ENCODE measurements at regions not wholly inside any gene's neighbourhood (a gene's known extent, or its start where the extent isn't known, plus 50 kb on each side); places are given as distances from the start of the nearest gene placed in this dataset.

DNA sequence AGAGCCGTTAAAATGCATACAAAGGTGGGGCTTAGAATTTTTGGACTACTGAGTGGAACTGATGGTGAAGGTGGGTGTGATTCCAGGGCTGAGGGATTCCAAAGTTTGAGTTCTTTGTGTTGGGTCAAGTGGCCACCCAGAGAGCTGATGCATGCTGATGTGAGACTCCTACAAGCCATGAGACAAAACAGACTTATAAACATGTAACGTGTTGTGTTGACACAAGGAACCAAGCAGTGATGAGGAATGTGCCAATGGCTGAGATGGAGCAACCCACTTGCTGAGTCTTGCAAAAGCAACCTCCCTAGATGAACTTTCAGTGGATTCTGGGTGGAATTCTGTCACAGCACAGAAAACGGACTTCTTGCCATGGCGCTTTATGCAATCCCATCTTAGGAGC is 289.0 kb downstream of the TLE3 start:
- Histone ChIP-seq H3K9ac (ENCODE audit: low read depth, low read length) (no peak overlapping the region), H2AK5ac (ENCODE audit: low read depth, low read length) (no peak overlapping the region; the same call in 1 of the 2 replicates), H3K4me1 (ENCODE audit: control insufficient read depth, insufficient read depth, low read length) (peaks cover 4% of the 10 kb centered on the region), H3K18ac (ENCODE audit: low read depth, low read length) (no peak overlapping the region), H4K91ac (ENCODE audit: insufficient read depth, low read depth, low read length) (no peak overlapping the region), H2BK20ac (ENCODE audit: low read depth, low read length) (no peak overlapping the region), H3K36me3 (ENCODE audit: control insufficient read depth, insufficient read depth, low read length) (no peaks in the 10 kb centered on the region), H4K5ac (ENCODE audit: low read depth, low read length) (no peak overlapping the region), H4K8ac (ENCODE audit: low read depth in 2 of 2, low read length in 2 of 2) (no peak overlapping the region), H3K56ac (ENCODE audit: extremely low read depth, insufficient read depth, low read length) (no peak overlapping the region), H2AK9ac (replicated peaks; ENCODE audit: low read depth, low read length, poor library complexity) (no peak overlapping the region), H3K27ac (ENCODE audit: insufficient read depth, low read length) (no peak overlapping the region), H2BK5ac (ENCODE audit: low read depth, low read length, poor library complexity, severe bottlenecking) (no peak overlapping the region), H3K4me2 (ENCODE audit: low read depth, low read length) (no peak overlapping the region), H3K9me1 (ENCODE audit: insufficient read depth, low read length) (no peaks in the 10 kb centered on the region; the same call in 1 of the 2 replicates), H4K20me1 (ENCODE audit: insufficient read depth, low read length) (no peaks in the 10 kb centered on the region), H3K9me3 (ENCODE audit: control insufficient read depth, insufficient read depth, low read length) (no peaks in the 10 kb centered on the region), H3K27me3 (ENCODE audit: control insufficient read depth, insufficient read depth, low read length) (peaks cover 15% of the 10 kb centered on the region), H3K4ac (ENCODE audit: low read depth, low read length) (no peak overlapping the region), H3K4me3 (ENCODE audit: insufficient read depth, low read depth, low read length) (no peak overlapping the region), H3K14ac (replicated peaks; ENCODE audit: low read depth, low read length) (no peak overlapping the region), H3K79me1 (ENCODE audit: low read depth in 1 of 2, low read length in 2 of 2) (no peaks in the 10 kb centered on the region), H2BK120ac (ENCODE audit: low read depth, low read length) (no peak overlapping the region), H2AFZ (replicated peaks; ENCODE audit: low read length, poor library complexity) (no peak overlapping the region), H2BK15ac (ENCODE audit: low read depth, low read length) (no peak overlapping the region), H3K23ac (ENCODE audit: low read depth, low read length) (no peak overlapping the region)
- ChIA-PET CTCF (interaction anchor here (0.6 kb wide), 1 partner anchor 55 kb away, joined by 3 read pairs; no protein-coding TSS in a partner anchor), POLR2A (ENCODE audit: unreplicated experiment) (no interaction called here)
- no TSS peak for BruUV-seq (replicated peaks)
- TF ChIP-seq NFE2L2 (IDR thresholded peaks at IDR 0.05; ENCODE audit: low read depth, low read length), result 0 out of 2 replicates have a peak, but pooled peaks have one; percentile 14
- peak; percentile 72 for TF ChIP-seq CEBPB (IDR thresholded peaks at IDR 0.05; ENCODE audit: low read depth, low read length)
- TF ChIP-seq, protein P1, sequence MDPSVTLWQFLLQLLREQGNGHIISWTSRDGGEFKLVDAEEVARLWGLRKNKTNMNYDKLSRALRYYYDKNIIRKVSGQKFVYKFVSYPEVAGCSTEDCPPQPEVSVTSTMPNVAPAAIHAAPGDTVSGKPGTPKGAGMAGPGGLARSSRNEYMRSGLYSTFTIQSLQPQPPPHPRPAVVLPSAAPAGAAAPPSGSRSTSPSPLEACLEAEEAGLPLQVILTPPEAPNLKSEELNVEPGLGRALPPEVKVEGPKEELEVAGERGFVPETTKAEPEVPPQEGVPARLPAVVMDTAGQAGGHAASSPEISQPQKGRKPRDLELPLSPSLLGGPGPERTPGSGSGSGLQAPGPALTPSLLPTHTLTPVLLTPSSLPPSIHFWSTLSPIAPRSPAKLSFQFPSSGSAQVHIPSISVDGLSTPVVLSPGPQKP (IDR thresholded peaks at IDR 0.05; ENCODE audit: borderline replicate concordance, low read depth, low read length), result no peak
- no peak for TF ChIP-seq SMC3 (IDR thresholded peaks at IDR 0.05; ENCODE audit: low read depth, low read length)
- 0 out of 2 replicates have a peak, but pooled peaks have one; percentile 26 for TF ChIP-seq BHLHE40 (IDR thresholded peaks at IDR 0.05; ENCODE audit: low read depth, low read length)
- dilution Hi-C loops (cut with HindIII; ENCODE audit: low sequenced_read_pairs, unreplicated experiment), result no loop called here
- intact Hi-C loops (cut with micrococcal nuclease), result loop anchor here (5.0 kb wide), 1 partner anchor 286 kb away; no protein-coding TSS in a partner anchor
- in situ Hi-C loops (cut with MboI; ENCODE audit: low sequenced_read_pairs), result no loop called here
- DNase-seq (peak; percentile 48), ATAC-seq (ENCODE audit: low read depth) (peak; percentile 72)
- WGBS, 2 experiments (ENCODE audit: extremely low coverage in 2 of 2, insufficient read length in 1 of 2), result 70% methylated on average over 2 of the region's 4 CpGs; no CpG with 5 or more reads in 1 of the 2 experiments
